Subcutaneous abdominal adipose tissue (tissue), 5 donors: ENCODE measurements at regions not wholly inside any gene's neighbourhood (a gene's known extent, or its start where the extent isn't known, plus 50 kb on each side); places are given as distances from the start of the nearest gene placed in this dataset.

Source experiments
- H3K27ac ChIP-seq: one replicate; pipeline ENCODE4 v1.7.0; 2013; ENCODE audit warnings: low read depth, mild to moderate bottlenecking, inconsistent platforms, low read length, moderate library complexity
- H3K27me3 ChIP-seq, 5 donors: one replicate each; pipeline ENCODE4 v1.7.0; 2013; ENCODE audit warnings: low read length in 5 of 5, inconsistent platforms in 1 of 5; ENCODE audit not compliant: control insufficient read depth in 5 of 5, insufficient read depth in 4 of 5
- H3K36me3 ChIP-seq, 5 donors: one replicate each; pipeline ENCODE4 v1.7.0; 2013; ENCODE audit warnings: low read length in 5 of 5; ENCODE audit not compliant: control insufficient read depth in 5 of 5, insufficient read depth in 5 of 5
- H3K4me1 ChIP-seq, 5 donors: one replicate each; pipeline ENCODE4 v1.7.0; 2013; ENCODE audit warnings: low read length in 5 of 5, mild to moderate bottlenecking in 3 of 5, moderate library complexity in 1 of 5; ENCODE audit not compliant: control insufficient read depth in 5 of 5, insufficient read depth in 5 of 5
- H3K4me3 ChIP-seq, 5 donors: one replicate each; pipeline ENCODE4 v1.7.0; 2013; ENCODE audit warnings: low read length in 5 of 5, low read depth in 1 of 5
- H3K9ac ChIP-seq, 5 donors: one replicate each; pipeline ENCODE4 v1.7.0; 2013; ENCODE audit warnings: low read length in 5 of 5, mild to moderate bottlenecking in 4 of 5, moderate library complexity in 3 of 5
- H3K9me3 ChIP-seq, 5 donors: one replicate each; pipeline ENCODE4 v1.7.0; 2013; ENCODE audit warnings: low read length in 5 of 5; ENCODE audit not compliant: control insufficient read depth in 5 of 5
- donor health status: healthy.
- donor health status: healthy.
- donor health status: healthy.
- donor health status: healthy.
- donor health status: healthy.

DNA sequence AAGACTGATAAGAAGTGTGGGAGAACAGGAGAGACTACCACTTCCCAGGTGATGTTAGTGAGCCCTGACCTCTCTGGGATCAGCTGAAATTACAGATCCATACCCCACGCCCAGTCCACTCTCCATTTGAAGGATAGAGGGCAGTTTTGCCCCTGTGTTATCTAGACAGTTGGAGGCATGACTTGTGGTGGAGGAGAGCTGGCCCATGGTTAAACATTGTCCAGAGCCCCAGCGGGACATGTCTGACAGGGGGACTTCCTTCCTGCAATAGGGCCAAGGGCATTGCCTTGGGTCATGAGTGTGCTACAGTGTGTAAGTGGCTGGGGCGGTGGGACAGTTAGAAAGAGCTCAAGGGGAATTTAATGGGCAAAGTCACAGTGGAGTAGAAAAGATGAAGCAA is 181.1 kb downstream of the MID1IP1 start:
- Histone ChIP-seq H3K27me3 (peaks cover 0 to 6% (median 2%) of the 10 kb centered on the region in 5 donors), H3K4me3 (no peak overlapping the region), H3K36me3 (no peaks in the 10 kb centered on the region), H3K9me3 (peaks cover 0 to 3% (median 0%) of the 10 kb centered on the region in 5 donors), H3K27ac (no peak overlapping the region), H3K9ac (no peak overlapping the region), H3K4me1 (no peaks in the 10 kb centered on the region)

DNA sequence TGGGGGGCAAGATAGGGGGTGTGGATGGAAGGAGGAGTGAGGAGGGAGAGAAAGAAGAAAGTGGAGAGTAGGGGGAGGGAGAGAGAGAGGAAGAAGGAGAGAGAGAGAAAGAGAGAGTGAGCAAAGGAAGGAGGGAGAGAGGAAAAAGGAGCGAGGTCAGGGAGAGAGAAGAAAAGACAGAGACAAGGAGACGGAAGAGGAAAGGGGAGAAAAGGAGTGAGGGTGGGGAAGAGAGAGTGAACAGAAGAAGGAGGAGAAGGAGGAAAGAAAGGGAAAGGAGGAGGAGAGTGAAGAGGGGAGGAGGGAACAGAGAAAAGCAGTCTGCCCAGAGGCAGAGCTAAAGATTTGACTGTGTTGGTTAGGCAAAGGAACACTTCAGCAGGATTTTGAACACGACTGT is 181.6 kb downstream of the MID1IP1 start:
- Histone ChIP-seq H3K27me3 (peaks cover 0 to 6% (median 2%) of the 10 kb centered on the region in 5 donors), H3K9me3 (peaks cover 0 to 3% (median 0%) of the 10 kb centered on the region in 5 donors), H3K9ac (no peak overlapping the region), H3K36me3 (no peaks in the 10 kb centered on the region), H3K4me3 (no peak overlapping the region), H3K27ac (no peak overlapping the region), H3K4me1 (no peaks in the 10 kb centered on the region)

DNA sequence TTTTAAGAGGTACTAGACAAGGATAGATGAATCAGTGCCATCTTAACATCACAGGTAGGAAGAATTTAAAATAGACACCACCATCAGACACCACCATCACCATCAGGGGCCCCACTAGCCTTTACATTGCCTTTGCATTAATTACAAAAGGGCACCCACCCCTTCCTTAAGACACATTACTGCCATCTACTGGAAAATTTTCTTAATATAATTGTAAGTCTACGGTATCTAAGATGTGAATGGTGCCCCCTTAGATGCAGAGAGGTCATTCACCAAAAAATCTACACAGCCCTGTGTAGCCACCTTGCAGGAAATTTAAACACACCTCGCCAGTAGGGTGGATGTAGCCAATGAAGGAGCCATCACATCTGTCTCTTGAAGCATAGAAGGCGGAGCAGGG is 184.1 kb downstream of the MID1IP1 start:
- H3K9ac ChIP-seq, result no peak overlapping the region
- H3K27ac ChIP-seq, result no peak overlapping the region
- H3K9me3 ChIP-seq, result no peaks in the 10 kb centered on the region
- peaks cover 0 to 4% (median 2%) of the 10 kb centered on the region in 5 donors for H3K27me3 ChIP-seq
- H3K36me3 ChIP-seq, result no peaks in the 10 kb centered on the region
- no peaks in the 10 kb centered on the region for H3K4me1 ChIP-seq
- no peak overlapping the region for H3K4me3 ChIP-seq

DNA sequence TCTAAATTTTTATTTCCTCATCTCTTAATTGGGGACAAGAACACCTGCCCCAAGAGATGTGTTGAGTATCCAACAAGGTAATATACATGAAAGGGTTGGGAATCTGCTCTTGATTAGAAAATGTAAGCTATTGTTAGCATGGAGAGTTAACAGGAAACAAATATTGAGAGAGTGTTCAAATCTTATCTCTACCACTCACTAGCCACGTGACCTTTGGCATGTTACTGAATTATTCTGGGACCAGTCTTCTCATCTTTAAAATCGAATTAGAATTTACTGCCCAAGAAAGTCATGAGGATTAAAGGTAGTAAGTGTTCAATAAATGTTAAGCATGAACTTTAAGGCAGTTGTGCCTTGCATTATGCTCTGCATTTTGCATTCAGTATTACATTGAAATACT is 184.7 kb downstream of the MID1IP1 start:
- Histone ChIP-seq H3K4me1 (no peaks in the 10 kb centered on the region), H3K4me3 (no peak overlapping the region), H3K9me3 (no peaks in the 10 kb centered on the region), H3K36me3 (no peaks in the 10 kb centered on the region), H3K27ac (no peak overlapping the region), H3K27me3 (peaks cover 0 to 4% (median 2%) of the 10 kb centered on the region in 5 donors), H3K9ac (no peak overlapping the region)

DNA sequence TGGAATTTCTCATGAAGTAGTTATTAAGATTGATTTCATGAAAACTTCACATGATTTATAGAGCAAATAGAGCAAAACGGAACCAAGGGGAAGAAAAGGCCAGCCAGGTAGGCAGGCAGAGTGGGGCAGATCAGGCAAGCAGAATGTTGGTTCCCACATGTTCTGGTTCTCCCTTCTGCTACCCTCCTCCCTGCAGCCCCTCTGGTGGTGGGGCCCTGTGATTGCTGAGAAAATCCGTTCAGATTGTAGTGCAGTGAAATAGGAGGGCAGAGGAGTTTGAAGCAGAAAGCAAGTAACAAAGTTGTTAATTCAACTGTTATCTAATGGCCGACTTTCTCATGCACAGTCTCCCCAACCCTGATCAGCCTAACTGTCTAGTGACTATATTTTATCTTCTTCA is 185.3 kb downstream of the MID1IP1 start:
- no peaks in the 10 kb centered on the region for H3K9me3 ChIP-seq
- no peaks in the 10 kb centered on the region for H3K36me3 ChIP-seq
- no peak overlapping the region for H3K4me3 ChIP-seq
- no peak overlapping the region for H3K9ac ChIP-seq
- no peaks in the 10 kb centered on the region for H3K4me1 ChIP-seq
- peaks cover 0 to 7% (median 4%) of the 10 kb centered on the region in 5 donors for H3K27me3 ChIP-seq
- H3K27ac ChIP-seq, result no peak overlapping the region

DNA sequence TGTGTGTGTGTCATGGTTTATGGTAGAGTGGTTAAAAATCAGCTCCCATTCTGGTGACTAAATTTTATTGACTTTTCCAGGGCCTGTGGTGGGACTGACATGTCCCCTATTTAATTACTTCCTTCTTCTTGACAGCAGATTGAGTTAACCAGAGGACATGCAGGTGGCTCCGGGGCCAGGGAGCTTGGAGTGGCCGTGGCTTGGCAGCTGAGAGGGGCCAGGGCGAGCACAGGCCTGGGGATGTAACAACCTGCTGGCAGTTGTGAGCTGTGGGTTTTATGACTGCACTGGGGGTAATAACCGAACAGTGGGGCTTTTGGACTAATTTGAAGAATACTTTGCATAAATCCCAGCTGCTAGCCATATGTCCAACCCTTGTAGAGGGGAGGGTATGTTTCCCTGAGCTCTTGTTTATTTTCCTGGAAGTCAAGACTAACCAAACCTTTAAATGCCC is 186.0 kb downstream of the MID1IP1 start:
- H3K9ac ChIP-seq, result no peak overlapping the region
- no peak overlapping the region for H3K27ac ChIP-seq
- no peaks in the 10 kb centered on the region for H3K36me3 ChIP-seq
- no peaks in the 10 kb centered on the region for H3K4me1 ChIP-seq
- H3K4me3 ChIP-seq, result no peak overlapping the region
- H3K27me3 ChIP-seq, result peaks cover 0 to 8% (median 2%) of the 10 kb centered on the region in 5 donors
- H3K9me3 ChIP-seq, result no peaks in the 10 kb centered on the region

DNA sequence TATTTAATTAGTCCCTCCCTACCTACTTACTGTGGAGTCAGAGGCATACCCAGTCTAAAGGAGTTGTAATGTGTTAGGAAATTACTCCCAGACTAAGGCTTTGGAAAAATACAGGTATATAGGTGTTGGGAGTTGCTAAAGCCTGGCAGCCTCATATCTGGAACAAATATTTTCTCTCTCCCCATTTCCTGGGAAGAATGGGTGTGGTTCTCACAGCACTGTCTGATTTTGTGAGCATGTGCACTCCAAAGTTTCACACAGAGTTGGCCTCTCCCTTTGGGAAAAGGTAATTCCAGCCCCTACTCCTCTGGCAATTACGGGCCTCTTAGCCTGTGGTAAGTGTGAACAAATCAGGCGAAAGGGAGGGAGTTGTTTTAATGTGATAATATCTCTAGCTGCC is 187.0 kb downstream of the MID1IP1 start:
- Histone ChIP-seq H3K4me1 (no peaks in the 10 kb centered on the region), H3K27me3 (peaks cover 0 to 8% (median 4%) of the 10 kb centered on the region in 5 donors), H3K9ac (no peak overlapping the region), H3K9me3 (no peaks in the 10 kb centered on the region), H3K36me3 (no peaks in the 10 kb centered on the region), H3K4me3 (no peak overlapping the region), H3K27ac (no peak overlapping the region)

DNA sequence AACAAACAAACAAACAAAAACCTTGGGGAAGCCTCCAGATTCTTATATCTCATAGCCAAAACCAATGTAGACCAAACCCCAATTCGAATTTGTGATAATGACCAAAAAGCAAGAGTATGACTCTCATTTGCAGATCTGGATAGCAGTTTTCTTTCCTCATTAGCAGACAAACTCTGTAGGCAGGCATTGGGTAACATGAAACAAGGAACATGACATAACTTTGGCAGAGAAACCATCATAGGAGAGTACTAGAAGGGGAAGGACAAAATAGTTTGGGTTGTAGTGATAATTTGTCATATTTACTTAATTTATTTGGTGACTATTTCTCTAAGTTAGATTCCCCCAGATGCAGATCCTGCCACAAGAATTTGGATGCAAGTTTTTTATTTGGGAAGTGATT is 187.8 kb downstream of the MID1IP1 start:
- Histone ChIP-seq H3K4me3 (no peak overlapping the region), H3K27me3 (peaks cover 0 to 8% (median 4%) of the 10 kb centered on the region in 5 donors), H3K4me1 (no peaks in the 10 kb centered on the region), H3K27ac (no peak overlapping the region), H3K36me3 (no peaks in the 10 kb centered on the region), H3K9me3 (no peaks in the 10 kb centered on the region), H3K9ac (no peak overlapping the region)

DNA sequence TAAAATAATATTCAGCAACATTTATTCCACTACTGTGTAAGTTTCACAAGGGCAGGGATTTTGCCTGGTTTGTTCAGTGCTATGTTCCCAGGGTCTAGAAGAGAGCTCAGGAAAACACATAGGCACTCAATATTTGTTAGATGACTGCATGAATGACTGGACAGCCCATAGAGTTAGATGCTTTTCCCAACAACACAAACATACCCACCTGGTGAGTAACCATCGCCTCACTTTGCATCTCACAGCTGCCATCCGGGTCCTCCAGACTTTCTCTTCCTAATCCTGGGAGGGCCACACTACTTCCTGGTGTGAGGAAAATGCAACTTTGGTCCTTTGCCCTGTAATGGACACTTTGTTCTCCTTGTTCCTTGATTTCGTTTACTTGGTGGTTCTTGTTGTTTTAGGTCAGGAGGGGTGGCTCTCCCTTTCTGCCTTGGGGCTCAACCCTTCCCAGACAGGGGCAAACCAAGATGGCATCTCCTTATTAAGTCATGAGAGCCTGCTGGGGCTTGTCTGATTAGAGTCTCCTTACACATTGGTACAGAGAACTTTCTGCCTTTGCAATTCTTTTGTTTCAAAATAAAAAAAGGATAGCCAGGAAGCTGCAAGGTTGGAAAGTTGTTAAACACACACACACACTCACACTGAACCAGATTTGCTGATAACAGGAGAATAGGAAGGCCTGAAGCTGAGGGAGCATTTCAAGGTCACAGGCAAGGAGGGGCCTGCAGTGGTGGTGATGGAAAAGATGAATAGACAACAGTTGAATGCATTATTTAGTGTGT is 190.6 kb downstream of the MID1IP1 start:
- peaks cover 0 to 5% (median 0%) of the 10 kb centered on the region in 5 donors for H3K9me3 ChIP-seq
- H3K27me3 ChIP-seq, result peaks cover 0 to 11% (median 5%) of the 10 kb centered on the region in 5 donors
- H3K27ac ChIP-seq, result no peak overlapping the region
- H3K4me3 ChIP-seq, result no peak overlapping the region
- no peak overlapping the region for H3K9ac ChIP-seq
- H3K4me1 ChIP-seq, result no peaks in the 10 kb centered on the region
- H3K36me3 ChIP-seq, result no peaks in the 10 kb centered on the region

DNA sequence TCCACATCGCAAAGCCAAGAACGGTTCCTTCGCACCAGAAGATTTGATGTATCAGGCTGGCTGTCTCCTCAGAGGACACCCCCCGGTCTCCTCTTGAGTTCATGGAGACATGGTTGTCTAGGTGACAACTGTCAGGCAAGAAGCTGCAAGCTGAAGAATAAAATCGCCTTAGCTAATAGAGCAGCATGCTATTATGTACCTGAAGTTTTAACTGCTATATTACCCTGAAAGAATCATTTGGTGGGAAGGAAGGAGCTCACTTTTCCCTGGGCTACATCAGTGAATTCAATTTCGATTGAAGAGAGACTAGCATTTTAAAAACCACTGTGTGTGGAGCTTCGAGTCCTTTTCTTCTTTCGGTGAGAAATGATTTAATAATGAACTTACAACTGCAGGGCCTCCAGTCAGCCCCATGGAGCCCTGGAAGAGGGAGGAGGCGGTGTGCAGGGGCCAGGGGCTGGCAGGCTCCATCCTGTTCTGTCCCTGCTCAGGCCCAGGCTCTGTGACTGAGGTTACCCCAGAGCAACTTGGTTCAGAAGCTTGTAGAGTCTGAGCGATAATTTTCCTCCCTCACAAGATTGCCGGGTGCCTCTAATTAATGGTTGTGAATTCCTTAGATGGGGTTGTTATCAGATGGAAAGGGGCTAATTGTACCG is 191.3 kb downstream of the MID1IP1 start:
- Histone ChIP-seq H3K36me3 (no peaks in the 10 kb centered on the region), H3K27ac (no peak overlapping the region), H3K9ac (no peak overlapping the region), H3K9me3 (peaks cover 0 to 5% (median 0%) of the 10 kb centered on the region in 5 donors), H3K4me1 (no peaks in the 10 kb centered on the region), H3K4me3 (no peak overlapping the region), H3K27me3 (peaks cover 0 to 11% (median 5%) of the 10 kb centered on the region in 5 donors)
